CD14-positive monocyte (primary cell): ENCODE measurements at regions not wholly inside any gene's neighbourhood (a gene's known extent, or its start where the extent isn't known, plus 50 kb on each side); places are given as distances from the start of the nearest gene placed in this dataset.

Source experiments
- DNase-seq, 3 donors: peaks; one replicate each; pipeline ENCODE4 v3.0.0-alpha.2; 2011 to 2022
- H2AFZ ChIP-seq: 2 replicates; pipeline ENCODE4 v1.6.0; 2012; ENCODE audit warnings: mild to moderate bottlenecking, low read depth, low read length, inconsistent platforms; ENCODE audit not compliant: insufficient read depth, poor library complexity, severe bottlenecking
- H3K27ac ChIP-seq, 2 donors: 1 replicate in 1 of 2; 2 replicates in 1 of 2; pipeline ENCODE4 v1.5.1; 2012 to 2013; ENCODE audit warnings: low read length in 2 of 2, control low read depth in 1 of 2, inconsistent platforms in 1 of 2, low read depth in 1 of 2, mild to moderate bottlenecking in 1 of 2
- H3K27me3 ChIP-seq, 2 donors: one replicate each; pipeline versions ENCODE4 v1.6.0 to v1.6.1; 2011 to 2013; ENCODE audit warnings: low read length in 2 of 2; ENCODE audit not compliant: control insufficient read depth in 2 of 2, insufficient read depth in 2 of 2
- H3K36me3 ChIP-seq, 2 donors: replicated peaks in 1 of 2; 1 replicate in 1 of 2; 2 replicates in 1 of 2; pipeline versions ENCODE4 v1.5.1 to v1.6.1; 2012 to 2013; ENCODE audit warnings: low read length in 2 of 2, control low read depth in 1 of 2, inconsistent platforms in 1 of 2, mild to moderate bottlenecking in 1 of 2; ENCODE audit not compliant: insufficient read depth in 2 of 2, control insufficient read depth in 1 of 2
- H3K4me1 ChIP-seq, 2 donors: 1 replicate in 1 of 2; 2 replicates in 1 of 2; pipeline versions ENCODE4 v1.5.1 to v1.6.1; 2012 to 2013; ENCODE audit warnings: low read length in 2 of 2, control low read depth in 1 of 2, inconsistent platforms in 1 of 2, mild to moderate bottlenecking in 1 of 2, moderate library complexity in 1 of 2; ENCODE audit not compliant: insufficient read depth in 2 of 2, control insufficient read depth in 1 of 2
- H3K4me2 ChIP-seq: replicated peaks from 2 replicates; pipeline ENCODE3; 2012; ENCODE audit warnings: low read length, moderate library complexity, mild to moderate bottlenecking; ENCODE audit not compliant: poor library complexity, severe bottlenecking; ENCODE audit errors: extremely low read depth
- H3K4me3 ChIP-seq, 3 experiments: fragments of 200-600 bp in 1 of 3; sonication (generic) in 1 of 3; replicated peaks in 1 of 3; 1 replicate in 2 of 3; 2 replicates in 1 of 3; pipeline ENCODE4 v1.5.1; 2011 to 2013; ENCODE audit warnings: low read length in 3 of 3, mild to moderate bottlenecking in 3 of 3, control low read depth in 2 of 3, low read depth in 2 of 3, inconsistent platforms in 1 of 3, moderate library complexity in 1 of 3
- H3K79me2 ChIP-seq: 2 replicates; pipeline ENCODE4 v1.6.0; 2012; ENCODE audit warnings: mild to moderate bottlenecking, control low read depth, inconsistent platforms, low read length, moderate library complexity; ENCODE audit not compliant: insufficient read depth
- H3K9ac ChIP-seq: 2 replicates; pipeline ENCODE4 v1.6.0; 2017; ENCODE audit warnings: low read length, mild to moderate bottlenecking; ENCODE audit not compliant: insufficient read depth, poor library complexity, severe bottlenecking
- H3K9me3 ChIP-seq, 2 donors: replicated peaks in 1 of 2; 1 replicate in 1 of 2; 2 replicates in 1 of 2; pipeline versions ENCODE4 v1.5.1 to v1.6.1; 2012 to 2013; ENCODE audit warnings: low read length in 2 of 2, control low read depth in 1 of 2; ENCODE audit not compliant: control insufficient read depth in 1 of 2, insufficient read depth in 1 of 2
- H4K20me1 ChIP-seq: 2 replicates; pipeline ENCODE4 v1.6.0; 2012; ENCODE audit warnings: mild to moderate bottlenecking, low read length, control low read depth, moderate library complexity; ENCODE audit not compliant: insufficient read depth
- H3K27ac Mint-ChIP-seq, 7 donors: one replicate each; pipeline ENCODE4 v1.8.0; 2020; ENCODE audit warnings: mild to moderate bottlenecking in 7 of 7, mixed read lengths in 7 of 7, moderate library complexity in 6 of 7, inconsistent platforms in 2 of 7
- H3K27me3 Mint-ChIP-seq, 3 donors: one replicate each; pipeline ENCODE4 v1.8.0; 2021 to 2022; ENCODE audit warnings: low read depth in 3 of 3, mild to moderate bottlenecking in 3 of 3, mixed read lengths in 3 of 3, moderate library complexity in 3 of 3, inconsistent platforms in 1 of 3
- H3K36me3 Mint-ChIP-seq, 2 donors: one replicate each; pipeline ENCODE4 v1.8.0; 2020; ENCODE audit warnings: mixed read lengths in 2 of 2, inconsistent platforms in 1 of 2, mild to moderate bottlenecking in 1 of 2
- H3K4me1 Mint-ChIP-seq: one replicate; pipeline ENCODE4 v1.8.0; 2020; ENCODE audit warnings: mild to moderate bottlenecking, mixed read lengths
- H3K4me3 Mint-ChIP-seq, 2 donors: one replicate each; pipeline ENCODE4 v1.8.0; 2020; ENCODE audit warnings: mild to moderate bottlenecking in 2 of 2, mixed read lengths in 2 of 2, moderate library complexity in 1 of 2
- H3K9me3 Mint-ChIP-seq, 7 donors: one replicate each; pipeline ENCODE4 v1.8.0; 2020 to 2022; ENCODE audit warnings: mixed read lengths in 7 of 7, mild to moderate bottlenecking in 6 of 7, moderate library complexity in 6 of 7, inconsistent platforms in 2 of 7
- WGBS: methylation state at CpG from one replicate; pipeline ENCODE4 v1.1.5; 2013; ENCODE audit warnings: missing lambda C conversion rate; ENCODE audit not compliant: insufficient coverage; 5-methylcytosine and 5-hydroxymethylcytosine counted together
- intact Hi-C, 2 donors: fragments of 100-400 bp; cut with micrococcal nuclease; formaldehyde crosslinking; loops; one replicate each; pipeline versions ENCODE4 v1.15.0 to v1.15.1; 2023
- TF ChIP-seq, protein P1 (sequence below): fragments of 200-600 bp; IDR thresholded peaks from one replicate; pipeline ENCODE4 v1.8.0; 2022; ENCODE audit warnings: antibody characterized with exemption, mild to moderate bottlenecking

DNA sequence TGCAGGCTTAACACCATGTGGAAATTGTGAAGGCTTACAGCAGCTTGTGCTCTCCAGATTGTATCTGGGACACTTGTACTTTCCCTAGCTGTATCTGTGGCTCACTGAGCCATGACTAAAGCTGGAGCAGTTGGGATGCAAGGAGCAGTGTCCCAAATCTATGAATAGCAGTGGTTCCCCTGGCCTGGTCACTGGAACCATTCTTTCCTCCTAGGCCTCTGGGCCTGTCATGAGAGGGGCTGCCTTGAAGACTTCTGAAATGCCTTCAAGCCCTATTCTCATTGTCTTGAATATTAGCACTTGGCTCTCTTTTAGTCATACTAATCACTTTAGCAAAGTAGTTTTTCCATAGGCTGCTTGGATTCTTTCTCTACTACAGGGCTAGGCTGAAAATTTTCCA, 186.8 kb upstream of the LRATD1 start:
- no peaks in the 10 kb centered on the region for H3K79me2 ChIP-seq
- H3K4me2 ChIP-seq: no peak overlapping the region
- no peaks in the 10 kb centered on the region for H3K27me3 ChIP-seq
- peaks cover 15 to 19% of the 10 kb centered on the region in 2 donors for H3K9me3 ChIP-seq
- Mint-ChIP-seq H3K36me3 (no peaks in the 10 kb centered on the region), H3K27ac (no peak overlapping the region), H3K4me1 (no peaks in the 10 kb centered on the region), H3K4me3 (no peak overlapping the region), H3K27me3 (no peaks in the 10 kb centered on the region), H3K9me3 (peaks cover 0 to 13% (median 5%) of the 10 kb centered on the region in 7 donors)
- H3K27ac ChIP-seq: no peak overlapping the region
- H3K9ac ChIP-seq: no peak overlapping the region
- no peaks in the 10 kb centered on the region for H3K36me3 ChIP-seq
- H4K20me1 ChIP-seq: no peaks in the 10 kb centered on the region
- TF ChIP-seq, protein P1, sequence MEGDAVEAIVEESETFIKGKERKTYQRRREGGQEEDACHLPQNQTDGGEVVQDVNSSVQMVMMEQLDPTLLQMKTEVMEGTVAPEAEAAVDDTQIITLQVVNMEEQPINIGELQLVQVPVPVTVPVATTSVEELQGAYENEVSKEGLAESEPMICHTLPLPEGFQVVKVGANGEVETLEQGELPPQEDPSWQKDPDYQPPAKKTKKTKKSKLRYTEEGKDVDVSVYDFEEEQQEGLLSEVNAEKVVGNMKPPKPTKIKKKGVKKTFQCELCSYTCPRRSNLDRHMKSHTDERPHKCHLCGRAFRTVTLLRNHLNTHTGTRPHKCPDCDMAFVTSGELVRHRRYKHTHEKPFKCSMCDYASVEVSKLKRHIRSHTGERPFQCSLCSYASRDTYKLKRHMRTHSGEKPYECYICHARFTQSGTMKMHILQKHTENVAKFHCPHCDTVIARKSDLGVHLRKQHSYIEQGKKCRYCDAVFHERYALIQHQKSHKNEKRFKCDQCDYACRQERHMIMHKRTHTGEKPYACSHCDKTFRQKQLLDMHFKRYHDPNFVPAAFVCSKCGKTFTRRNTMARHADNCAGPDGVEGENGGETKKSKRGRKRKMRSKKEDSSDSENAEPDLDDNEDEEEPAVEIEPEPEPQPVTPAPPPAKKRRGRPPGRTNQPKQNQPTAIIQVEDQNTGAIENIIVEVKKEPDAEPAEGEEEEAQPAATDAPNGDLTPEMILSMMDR: no peak
- H3K4me3 ChIP-seq: no peak overlapping the region
- no peaks in the 10 kb centered on the region for H3K4me1 ChIP-seq
- intact Hi-C loops: no loop called here
- DNase-seq: no peak
- H2AFZ ChIP-seq: no peak overlapping the region

DNA sequence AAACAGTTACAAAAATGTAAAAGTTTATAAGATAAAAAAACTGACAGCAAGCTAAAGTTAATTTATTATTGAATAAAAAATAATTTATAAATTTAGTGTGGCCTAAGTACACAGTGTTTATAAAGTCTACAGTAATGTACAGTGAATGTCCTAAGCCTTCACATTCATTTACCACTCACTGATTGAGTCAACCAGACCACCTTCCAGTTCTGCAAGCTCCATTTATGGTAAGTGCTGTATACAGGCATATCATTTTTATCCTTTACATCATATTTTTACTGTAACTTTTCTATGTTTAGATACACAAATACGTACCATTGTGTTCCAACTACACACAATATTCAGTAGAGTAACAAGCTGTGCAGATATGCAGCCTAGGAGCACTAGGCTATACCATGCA, 184.2 kb upstream of the LRATD1 start:
- Histone ChIP-seq H3K4me3 (no peak overlapping the region), H3K9ac (no peak overlapping the region), H3K4me1 (no peaks in the 10 kb centered on the region), H3K9me3 (peaks cover 19 to 25% of the 10 kb centered on the region in 2 donors), H3K79me2 (no peaks in the 10 kb centered on the region), H3K27ac (no peak overlapping the region), H4K20me1 (no peaks in the 10 kb centered on the region), H2AFZ (no peak overlapping the region), H3K27me3 (no peaks in the 10 kb centered on the region), H3K4me2 (no peak overlapping the region), H3K36me3 (no peaks in the 10 kb centered on the region)
- no peak overlapping the region for H3K27ac Mint-ChIP-seq
- DNase-seq: no peak
- TF ChIP-seq, protein P1: no peak
- no peak overlapping the region for H3K4me3 Mint-ChIP-seq
- H3K27me3 Mint-ChIP-seq: no peaks in the 10 kb centered on the region
- no peaks in the 10 kb centered on the region for H3K4me1 Mint-ChIP-seq
- peaks cover 0 to 17% (median 5%) of the 10 kb centered on the region in 7 donors for H3K9me3 Mint-ChIP-seq
- no CpG with 5 or more reads among the region's 1 CpG for WGBS
- intact Hi-C loops: no loop called here
- H3K36me3 Mint-ChIP-seq: no peaks in the 10 kb centered on the region
